ENCODE measurements at regions not wholly inside any gene's neighbourhood (a gene's known extent, or its start where the extent isn't known, plus 50 kb on each side); places are given as distances from the start of the nearest gene placed in this dataset.

DNA sequence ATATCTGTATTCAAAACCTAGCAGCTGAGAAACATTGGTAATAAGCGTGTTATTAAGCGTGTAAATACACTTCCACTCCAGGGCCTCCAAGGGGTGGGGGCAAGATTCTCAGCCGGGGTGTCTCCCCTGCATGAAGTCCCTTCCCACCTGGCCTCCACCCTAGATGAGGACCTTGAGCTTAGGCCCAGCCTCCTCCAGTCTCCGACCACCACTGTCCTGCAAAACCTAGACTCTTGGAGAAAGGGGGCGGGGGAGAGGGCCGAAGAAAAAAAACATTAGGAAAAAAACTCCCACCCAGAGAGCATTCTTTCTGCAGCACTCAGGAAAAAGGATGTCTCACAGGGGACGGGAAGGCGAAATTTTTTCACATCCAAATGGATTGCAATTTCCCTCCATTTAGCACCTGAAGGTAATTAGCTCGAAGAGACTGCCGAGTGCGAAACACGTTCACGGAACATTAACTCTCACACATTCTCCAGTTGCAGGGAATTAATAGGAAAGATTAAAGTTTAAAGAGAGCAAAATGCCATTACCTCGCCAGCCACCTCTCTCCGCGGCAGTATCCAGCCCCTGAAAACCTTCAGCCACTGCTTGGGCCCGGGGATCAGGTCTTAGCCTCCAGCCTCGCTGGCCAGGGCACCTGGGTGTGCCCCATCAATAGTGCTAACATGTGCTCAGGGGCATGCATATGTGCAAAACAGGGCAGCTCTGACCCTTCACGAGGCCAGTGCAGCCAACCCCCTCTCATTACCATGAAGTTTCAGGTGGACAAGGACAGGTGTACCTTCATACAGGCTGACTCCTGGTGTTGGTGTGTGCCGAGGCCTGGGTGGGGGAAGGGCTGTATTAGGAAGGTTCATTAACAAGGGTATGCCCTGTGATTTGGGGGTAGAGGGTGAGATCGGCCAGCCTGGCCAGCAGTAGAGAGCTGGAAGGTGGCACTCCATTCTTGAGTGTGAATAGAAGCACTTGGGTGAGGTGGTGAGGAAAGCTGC is 77.2 kb downstream of the HIF1AN start:
- no peak for DNase-seq (ENCODE audit: low read depth, low spot score)
- H3K27ac ChIP-seq: no peak overlapping the region

DNA sequence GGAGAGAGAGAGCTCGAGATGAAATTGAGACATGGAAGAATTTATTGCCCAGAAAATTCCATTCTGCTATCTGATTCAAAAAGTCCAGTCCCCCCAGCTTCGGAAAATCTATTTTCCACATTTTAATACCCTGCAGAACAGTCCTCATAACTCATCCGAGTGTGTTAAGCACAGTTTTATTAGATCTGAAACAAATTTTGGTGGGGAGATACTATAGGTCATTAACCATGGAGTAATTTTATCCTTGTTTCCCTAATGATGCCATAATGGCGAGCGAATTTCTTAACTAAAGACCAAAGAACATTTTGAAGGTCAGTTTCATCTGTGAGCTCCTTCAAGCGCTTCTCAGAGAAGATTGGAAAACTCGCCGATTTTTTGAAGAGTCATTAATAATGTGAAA is 78.1 kb downstream of the HIF1AN start:
- no peak for DNase-seq (ENCODE audit: low read depth, low spot score)
- no peak overlapping the region for H3K27ac ChIP-seq

DNA sequence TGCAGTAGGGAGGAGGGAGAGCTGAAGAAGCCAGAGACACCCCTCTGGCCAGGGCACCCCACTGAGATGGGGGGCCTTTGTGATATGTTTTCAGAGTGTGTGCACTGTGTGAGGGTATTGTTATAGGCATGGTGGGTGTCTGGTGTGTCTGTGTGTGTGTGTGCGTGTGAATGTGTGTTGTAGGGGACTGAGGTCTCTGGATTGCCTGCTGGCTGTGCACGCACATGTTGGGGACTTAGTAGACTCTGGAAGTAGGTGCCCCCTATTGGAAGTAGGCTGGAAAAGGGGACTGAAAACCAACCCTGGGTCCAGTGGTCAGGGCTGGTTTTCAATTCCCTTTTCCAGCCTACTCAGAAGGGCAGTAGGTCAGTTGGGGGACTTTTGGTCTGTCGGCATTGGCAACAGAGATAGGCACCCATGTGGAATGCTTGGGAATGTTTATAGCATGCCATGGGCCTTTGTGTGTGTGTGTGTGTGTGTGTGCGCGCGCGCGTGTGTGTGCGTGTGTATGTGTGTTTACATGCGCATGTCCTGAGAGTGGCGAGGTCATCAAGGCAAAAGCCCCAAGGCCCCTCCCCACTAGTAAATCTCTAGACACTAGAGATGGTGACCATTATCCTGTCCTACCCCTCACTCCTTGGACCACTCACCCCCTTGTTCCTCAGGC is 78.8 kb downstream of the HIF1AN start:
- DNase-seq (ENCODE audit: low read depth, low spot score): no peak
- no peak overlapping the region for H3K27ac ChIP-seq

DNA sequence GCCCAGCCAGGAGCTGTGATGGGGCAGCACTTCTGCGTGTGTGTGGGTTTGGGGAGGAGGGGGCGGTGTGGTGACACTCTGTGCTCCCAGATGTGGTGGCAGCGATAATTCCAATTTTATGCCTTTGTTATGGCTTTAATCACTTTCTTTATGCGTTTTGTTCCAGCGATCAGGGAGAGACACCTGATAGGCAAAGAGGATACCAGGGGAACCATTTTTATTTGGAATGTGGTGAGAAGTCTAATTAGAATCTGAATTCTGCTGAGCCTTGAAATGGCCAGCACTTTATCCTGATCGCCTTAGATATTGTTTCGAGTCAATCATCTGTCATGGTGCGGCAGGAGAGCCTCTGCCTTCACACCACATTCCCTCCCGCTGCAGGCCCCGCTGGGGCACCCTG is 79.5 kb downstream of the HIF1AN start:
- no peak for DNase-seq (ENCODE audit: low read depth, low spot score)
- no peak overlapping the region for H3K27ac ChIP-seq

DNA sequence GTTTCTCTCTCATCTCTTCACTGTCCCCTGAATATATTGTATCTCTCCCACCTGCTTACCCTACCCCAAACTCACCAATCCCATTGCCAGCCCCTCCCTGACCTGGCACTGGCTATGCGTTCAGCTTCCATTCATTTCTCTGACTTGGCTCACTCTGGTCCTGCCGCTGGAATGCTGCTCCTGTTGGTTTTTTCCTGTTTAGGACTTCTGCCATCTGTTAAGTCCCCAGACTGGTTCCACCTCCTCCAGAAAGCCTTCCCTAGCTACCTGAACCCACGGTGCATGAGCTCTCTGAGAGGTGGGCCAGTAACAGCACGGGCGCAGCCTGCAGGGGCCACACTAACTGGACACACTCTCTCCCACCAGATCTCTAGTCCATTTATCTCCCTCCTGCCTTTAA is 80.2 kb downstream of the HIF1AN start:
- H3K27ac ChIP-seq: no peak overlapping the region
- DNase-seq (ENCODE audit: low read depth, low spot score): no peak

DNA sequence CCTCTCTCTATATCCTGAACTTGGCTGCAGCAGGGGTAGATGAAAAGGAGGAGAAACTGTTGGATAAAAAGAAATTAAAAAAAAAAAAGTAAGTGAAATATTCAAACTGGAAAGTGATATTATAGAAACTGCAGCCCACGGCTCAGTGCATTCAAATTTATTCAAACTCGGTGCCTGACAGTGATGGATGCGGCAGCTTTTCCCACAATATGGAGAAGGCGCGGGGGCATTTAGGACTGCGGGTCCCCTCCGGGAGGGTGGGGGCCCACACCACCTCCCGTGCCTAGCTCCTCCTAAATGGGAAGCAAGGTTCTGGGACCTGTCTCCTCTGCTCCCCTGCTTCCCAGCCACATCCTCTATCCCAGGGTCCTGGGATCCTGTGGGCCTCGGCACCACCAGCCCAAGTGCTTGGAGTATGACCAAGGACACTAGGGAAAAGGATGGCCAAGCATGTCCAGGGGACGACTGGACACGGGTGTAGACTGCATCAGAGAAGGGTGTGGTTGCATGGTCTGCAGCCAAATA is 82.4 kb downstream of the HIF1AN start:
- DNase-seq (ENCODE audit: low read depth, low spot score): no peak
- H3K27ac ChIP-seq: no peak overlapping the region

DNA sequence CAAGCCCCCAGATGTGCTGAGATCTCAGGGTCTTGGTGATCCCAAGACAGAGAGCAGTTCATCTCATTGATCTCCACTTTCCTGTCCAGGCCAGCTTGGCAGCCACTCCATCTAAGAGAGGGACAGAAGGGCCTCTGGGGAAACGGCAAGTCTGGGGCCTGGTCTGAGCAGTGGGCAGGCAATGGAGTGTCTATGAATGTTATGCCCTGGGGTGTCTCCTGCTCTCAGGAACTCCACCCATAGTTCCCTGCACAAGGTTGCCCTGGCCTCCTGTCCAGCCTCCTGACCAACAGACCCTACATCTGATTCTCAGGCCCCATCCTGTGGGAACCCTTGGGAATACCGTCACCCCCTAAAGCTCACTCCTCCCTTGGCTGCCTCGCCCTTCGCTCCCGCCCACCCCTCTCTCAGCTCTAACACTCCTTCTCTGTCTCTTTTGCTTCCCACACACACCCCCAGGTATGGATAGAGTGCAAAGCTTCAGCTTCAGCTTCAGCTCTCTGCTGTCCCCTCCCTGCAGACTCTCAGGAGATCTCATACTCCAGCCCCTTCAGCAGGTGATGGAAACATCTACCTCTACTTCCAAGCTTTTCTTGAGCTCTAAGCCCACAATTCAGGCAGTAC is 83.0 kb downstream of the HIF1AN start:
- no peak for DNase-seq (ENCODE audit: low read depth, low spot score)

DNA sequence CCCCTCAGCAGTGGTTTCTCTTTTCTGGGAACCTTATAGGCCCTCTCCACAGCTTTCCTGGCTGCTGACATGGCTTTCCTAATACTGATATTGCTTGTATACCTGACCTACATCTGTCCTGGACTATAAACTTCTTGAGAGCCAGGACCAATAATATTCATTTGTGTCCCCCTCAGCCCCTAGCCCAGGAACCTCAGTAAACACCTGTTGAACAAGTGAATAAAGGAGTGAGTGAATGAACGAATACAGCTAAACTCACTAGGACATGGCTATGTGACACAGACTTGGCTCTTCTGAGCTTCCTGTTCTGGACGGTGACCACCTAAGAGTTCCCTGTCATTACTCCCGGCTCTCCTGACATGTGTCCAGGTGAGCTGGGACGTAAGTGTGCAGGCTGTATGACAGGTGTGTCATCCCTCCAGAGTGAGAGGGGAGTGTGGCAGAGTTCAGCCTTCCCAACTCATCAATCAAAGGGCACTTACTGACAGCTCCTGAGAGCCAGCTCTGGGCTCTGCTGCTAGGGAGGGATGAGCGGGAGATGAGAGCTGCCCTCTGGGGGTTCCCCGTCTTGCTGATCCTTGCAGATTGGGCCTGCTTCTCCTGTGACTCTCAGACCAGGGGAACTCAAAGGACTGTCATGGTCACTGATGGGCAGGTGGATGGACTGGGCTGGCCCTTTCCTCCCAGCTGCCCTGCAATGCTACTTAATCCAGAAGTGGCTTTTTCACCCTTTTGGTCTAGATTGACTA is 84.5 kb downstream of the HIF1AN start:
- H3K27ac ChIP-seq: no peak overlapping the region
- DNase-seq (ENCODE audit: low read depth, low spot score): no peak

More for the DNA sequence above, 83.0 kb downstream of the HIF1AN start:
- H3K27ac ChIP-seq: no peak overlapping the region

DNA sequence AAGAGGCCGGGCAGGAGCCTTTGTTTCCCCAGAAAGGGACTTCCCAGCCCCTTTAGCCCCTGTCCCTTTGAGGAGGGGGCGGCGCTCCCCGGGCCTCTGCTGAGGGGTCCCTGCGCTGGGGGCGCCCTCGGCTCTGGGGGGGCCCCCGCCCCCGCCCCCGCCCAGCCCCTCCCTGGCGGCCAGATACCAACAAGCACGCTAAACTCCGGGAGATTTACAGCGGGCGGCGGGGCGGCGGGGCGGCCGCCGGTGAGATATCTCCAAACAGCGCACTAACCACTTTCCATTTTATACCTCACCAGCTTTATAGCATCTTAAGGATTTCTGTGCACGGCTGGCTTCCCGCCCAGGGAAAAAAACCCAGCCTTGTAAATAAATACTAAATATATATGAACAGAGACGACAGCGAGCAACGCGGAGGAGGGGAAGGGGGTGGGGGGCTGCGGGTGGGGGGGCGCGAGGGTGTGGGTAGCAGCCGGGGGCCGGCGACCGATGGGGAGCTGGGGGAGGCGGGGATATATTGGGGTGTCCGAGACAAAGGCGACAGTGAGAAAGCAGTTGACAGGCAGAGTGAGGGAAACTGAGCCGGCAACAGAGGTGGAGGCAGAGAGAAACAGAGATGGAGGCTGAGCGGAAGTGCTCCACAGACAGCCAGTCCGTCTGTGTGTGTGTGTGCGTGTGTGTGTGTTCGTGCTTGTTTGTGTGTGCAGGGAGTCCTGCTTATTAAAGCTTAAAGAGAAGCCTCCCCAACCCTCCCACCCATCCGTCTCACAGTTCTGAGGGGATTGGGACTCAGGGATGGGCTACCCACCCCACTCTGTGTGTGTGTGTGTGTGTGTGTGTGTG is 85.8 kb downstream of the HIF1AN start:
- no peak for DNase-seq (ENCODE audit: low read depth, low spot score)
- H3K27ac ChIP-seq: no peak overlapping the region

DNA sequence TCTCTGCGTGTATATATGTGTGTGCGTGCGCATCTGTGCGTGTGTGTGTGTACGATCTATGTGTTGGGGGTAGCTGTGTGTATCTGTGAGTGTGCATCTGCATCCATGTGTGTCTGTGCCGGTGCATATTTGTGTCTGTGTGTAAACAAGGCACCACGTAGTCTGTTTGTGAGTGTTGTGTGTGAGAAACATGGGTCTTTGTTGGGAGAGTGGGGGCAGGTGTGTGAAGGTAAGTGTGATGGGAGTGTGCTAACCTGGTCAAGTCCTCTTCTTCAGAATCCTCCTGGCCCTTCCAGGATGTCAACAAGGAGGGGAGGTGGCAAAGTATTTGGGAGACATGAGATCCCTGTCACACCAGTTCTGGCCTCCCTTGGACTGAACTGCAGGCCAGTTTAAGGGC is 87.2 kb downstream of the HIF1AN start:
- no peak for DNase-seq (ENCODE audit: low read depth, low spot score)
- H3K27ac ChIP-seq: no peak overlapping the region

DNA sequence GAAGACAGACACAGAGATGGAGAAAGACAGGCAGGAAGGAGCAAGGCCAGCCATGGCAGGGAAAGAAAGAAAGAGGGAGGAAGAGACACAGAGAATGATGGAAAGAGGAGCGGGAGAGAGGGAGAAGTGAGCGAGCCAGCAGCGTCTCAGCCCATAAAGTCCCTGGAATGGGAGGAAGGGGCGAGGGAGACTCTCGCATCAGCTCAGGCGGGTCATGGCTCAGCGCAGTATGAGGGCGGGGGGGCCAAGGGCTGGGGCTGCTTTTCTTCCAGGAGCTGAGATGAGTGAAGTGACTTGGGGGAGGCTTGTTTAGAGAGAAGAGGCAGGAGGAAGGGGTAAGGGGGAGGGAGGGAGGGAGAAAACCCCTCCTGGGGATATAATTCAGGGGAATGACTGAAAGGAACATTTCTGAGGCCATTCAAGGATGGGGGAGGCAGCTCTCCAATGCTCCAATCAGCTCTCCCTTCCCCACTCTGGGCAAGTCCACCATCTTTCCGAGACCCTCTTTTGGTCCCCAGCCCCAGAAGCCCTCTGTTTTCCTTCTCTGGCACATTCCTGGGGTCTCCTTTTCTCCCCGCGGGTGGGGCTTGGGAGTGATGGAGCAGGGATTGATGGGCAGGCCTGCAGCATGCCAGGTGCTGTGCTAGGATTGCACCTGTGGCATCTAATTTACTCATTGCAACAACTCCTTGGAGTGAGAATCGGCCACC is 87.9 kb downstream of the HIF1AN start:
- DNase-seq (ENCODE audit: low read depth, low spot score): no peak
- H3K27ac ChIP-seq: no peak overlapping the region

DNA sequence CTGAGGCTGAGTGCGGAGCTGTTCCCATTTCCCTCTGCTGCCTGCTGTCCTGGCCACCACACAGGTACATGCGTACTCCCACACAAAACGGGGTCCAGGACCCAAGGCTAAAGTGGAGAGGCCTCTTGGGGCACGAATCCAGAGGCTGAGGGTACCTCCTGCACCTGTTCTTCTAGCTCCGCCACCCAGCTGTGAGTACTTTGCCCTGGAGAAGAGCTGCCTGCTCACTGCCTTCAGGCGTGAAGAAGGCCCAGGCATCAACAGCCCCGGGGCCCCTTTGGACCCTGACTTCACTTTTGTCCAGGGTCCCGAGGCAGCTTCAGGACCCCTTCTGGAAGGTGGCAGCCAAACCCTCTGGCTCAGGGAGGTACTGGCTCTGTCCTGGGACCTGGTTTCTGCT is 88.6 kb downstream of the HIF1AN start:
- DNase-seq (ENCODE audit: low read depth, low spot score): no peak
- H3K27ac ChIP-seq: no peak overlapping the region

DNA sequence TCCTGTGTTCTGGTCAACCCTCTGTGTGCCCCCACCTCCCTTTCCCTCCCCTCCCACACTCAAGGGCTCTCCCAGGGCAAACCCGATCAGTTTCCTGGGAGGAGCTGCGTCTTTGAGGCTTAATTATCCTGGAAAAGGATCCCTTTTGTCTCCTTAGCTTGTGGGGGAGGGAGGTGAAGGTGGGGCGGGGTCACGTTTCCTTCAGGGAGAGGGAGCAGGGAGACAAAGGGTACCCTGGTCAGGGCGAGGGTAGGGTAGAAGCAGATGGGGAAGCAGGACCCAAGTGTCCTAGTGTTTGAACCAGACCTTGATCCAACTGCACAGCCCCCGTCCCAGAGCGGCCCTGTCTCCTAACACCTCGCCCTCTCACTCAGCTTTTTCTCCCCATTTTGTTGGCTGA is 90.1 kb downstream of the HIF1AN start:
- no peak overlapping the region for H3K27ac ChIP-seq

DNA sequence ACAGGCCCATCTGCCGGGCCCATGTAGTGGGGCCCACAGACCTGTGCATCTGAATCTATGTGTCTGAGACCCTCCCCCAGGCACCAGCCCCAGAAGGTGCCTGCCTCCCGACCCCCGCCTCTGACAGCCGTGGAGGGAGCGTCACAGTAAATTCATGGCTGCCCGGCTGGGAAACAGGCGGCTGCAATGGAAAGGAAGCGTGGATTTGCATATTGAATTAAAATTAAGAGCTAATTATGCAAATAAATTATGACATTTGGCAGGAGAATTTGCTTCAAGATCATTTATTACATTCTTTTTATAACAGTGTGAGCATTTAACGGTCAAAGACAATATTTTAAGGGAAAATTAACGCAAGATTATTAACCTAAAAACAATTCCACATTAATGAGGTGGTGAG is 92.3 kb downstream of the HIF1AN start:
- no peak overlapping the region for H3K27ac ChIP-seq
- DNase-seq (ENCODE audit: low read depth, low spot score): no peak

More for the DNA sequence above, 90.1 kb downstream of the HIF1AN start:
- no peak for DNase-seq (ENCODE audit: low read depth, low spot score)

DNA sequence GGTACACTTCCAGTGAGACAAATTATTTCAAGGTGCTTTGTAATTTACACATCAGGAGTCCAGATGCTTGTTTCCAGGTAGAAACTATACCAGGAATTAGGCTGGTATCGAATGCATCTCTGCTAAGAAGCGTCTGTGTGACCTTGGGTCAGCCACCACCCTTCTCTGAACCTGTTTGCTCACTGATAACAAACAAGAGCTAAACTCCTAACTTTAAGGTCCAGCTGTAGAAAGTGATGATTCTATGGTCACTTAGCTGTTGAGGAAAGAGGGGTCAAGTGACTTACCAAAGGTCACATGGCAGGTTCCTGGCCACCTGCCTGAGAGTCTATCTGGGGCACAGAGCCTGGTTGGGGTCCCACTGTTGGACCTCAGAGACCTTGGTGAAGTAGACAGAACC is 95.4 kb downstream of the HIF1AN start:
- no peak overlapping the region for H3K27ac ChIP-seq
- no peak for DNase-seq (ENCODE audit: low read depth, low spot score)

DNA sequence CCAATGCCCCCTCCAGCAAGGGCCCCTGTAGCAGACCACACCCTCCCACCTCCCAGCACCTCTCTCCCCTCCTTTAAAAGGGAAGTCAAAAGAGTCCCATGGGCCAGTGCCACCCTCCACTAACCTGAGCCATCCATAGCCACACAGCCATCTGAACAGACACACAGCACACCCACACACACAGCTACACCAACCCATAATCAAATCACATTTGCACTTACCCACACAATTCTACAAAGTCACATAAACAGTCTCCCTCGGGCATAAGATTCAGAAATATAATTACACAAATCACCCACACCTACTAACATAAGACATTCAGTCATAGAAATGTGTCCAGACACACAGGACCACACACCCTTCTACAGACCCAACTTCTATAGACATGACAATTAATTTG is 96.3 kb downstream of the HIF1AN start:
- H3K27ac ChIP-seq: no peak overlapping the region
- DNase-seq (ENCODE audit: low read depth, low spot score): no peak

DNA sequence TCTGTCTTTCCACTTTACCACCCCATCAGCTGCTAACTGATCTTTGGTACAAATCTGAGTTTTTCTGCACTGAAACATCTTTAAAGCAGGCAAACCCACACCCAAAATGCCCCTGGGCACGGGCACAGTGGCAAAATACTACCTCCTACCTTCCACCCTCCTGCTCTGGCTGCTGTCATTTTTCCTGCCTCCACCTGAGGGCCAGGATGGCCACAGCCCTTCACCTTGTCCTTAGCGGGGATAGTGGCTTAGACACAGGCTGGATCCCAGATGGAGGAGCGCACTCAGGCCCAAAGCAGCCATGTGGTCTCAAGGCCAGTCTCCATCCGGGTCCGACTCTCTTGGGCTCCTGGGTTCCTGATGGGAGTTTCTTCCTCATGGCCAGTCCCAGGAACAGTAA is 98.3 kb downstream of the HIF1AN start:
- no peak for DNase-seq (ENCODE audit: low read depth, low spot score)
- no peak overlapping the region for H3K27ac ChIP-seq

DNA sequence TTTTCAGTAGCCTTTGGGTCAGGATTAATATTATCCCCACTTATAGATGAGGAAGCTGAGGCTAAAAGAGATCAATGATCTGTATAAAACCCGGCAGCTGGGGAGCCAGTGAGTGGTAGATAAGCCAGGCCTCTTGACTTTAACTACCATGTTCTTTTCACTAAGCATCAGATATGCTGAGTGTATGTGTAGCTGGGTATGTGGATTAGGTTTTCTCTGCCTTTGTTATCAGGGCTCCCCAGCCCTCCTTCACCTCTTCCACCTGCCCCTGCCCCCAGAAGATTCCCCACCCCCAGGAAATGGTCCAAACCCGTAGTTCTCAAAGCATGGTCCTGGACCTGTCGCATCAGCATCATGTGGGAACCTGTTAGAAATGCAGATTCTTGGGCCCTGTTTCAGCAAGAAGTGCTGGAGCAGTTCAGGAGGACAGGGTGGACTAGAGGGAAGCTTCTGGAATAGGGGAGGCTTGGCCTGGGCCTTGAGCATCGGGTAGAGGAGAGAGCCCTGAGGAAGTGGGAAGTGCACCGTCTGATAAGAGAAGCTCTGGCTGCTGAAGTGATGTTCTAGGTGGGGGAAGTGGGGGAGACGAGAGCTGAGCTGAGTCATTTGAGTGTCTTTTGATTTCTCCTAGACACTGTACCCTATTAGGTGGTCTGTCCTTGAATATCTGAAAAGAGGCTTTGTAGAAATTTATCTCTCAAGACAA is 101.3 kb downstream of the HIF1AN start:
- DNase-seq (ENCODE audit: low read depth, low spot score): no peak
- H3K27ac ChIP-seq: no peak overlapping the region

Measured in epithelial cell of prostate (primary cell).